HG02970 (cell line): ENCODE measurements at regions not wholly inside any gene's neighbourhood (a gene's known extent, or its start where the extent isn't known, plus 50 kb on each side); places are given as distances from the start of the nearest gene placed in this dataset.

Experiments
- ATAC-seq: cut with Tn5 transposase; IDR thresholded peaks from one replicate; pipeline ENCODE4 v1.9.1; 2021; ENCODE audit warnings: mild to moderate bottlenecking, moderate library complexity, moderate number of reproducible peaks; ENCODE audit not compliant: unreplicated experiment, low FRiP score

GRCh38 chr21:16070207-16070651, 340.4 kb downstream of the USP25 start:
- no peak for ATAC-seq

- ATAC-seq = no peak
Observed at GRCh38 chr21:16071092-16071491, 341.3 kb downstream of the USP25 start.

- ATAC-seq = no peak
Observed at GRCh38 chr21:16071761-16072160, 342.0 kb downstream of the USP25 start.

GRCh38 chr21:16072221-16072620, 342.4 kb downstream of the USP25 start:
- ATAC-seq = no peak

GRCh38 chr21:16072737-16073136, 343.0 kb downstream of the USP25 start:
- no peak for ATAC-seq

GRCh38 chr21:16073586-16073985, 343.8 kb downstream of the USP25 start:
- ATAC-seq = no peak

GRCh38 chr21:16074950-16075489, 345.2 kb downstream of the USP25 start:
- ATAC-seq = no peak

GRCh38 chr21:16075649-16076282, 346.0 kb downstream of the USP25 start:
- no peak for ATAC-seq

- no peak for ATAC-seq
Observed at GRCh38 chr21:16076465-16076864, 346.7 kb downstream of the USP25 start.

- no peak for ATAC-seq
Observed at GRCh38 chr21:16078382-16078781, 348.6 kb downstream of the USP25 start.

- ATAC-seq = no peak
Observed at GRCh38 chr21:16079830-16080229, 350.0 kb downstream of the USP25 start.

GRCh38 chr21:16081304-16081703, 351.5 kb downstream of the USP25 start:
- no peak for ATAC-seq

GRCh38 chr21:16082038-16082816, 352.4 kb downstream of the USP25 start:
- no peak for ATAC-seq

GRCh38 chr21:16084776-16085364, 355.1 kb downstream of the USP25 start:
- no peak for ATAC-seq

- ATAC-seq = no peak
Observed at GRCh38 chr21:16085421-16085820, 355.6 kb downstream of the USP25 start.

GRCh38 chr21:16086121-16086520, 356.3 kb downstream of the USP25 start:
- no peak for ATAC-seq

GRCh38 chr21:16086936-16087335, 357.2 kb downstream of the USP25 start:
- ATAC-seq = no peak

GRCh38 chr21:16087523-16087922, 357.7 kb downstream of the USP25 start:
- no peak for ATAC-seq

- ATAC-seq = no peak
Observed at GRCh38 chr21:16088056-16088455, 358.3 kb downstream of the USP25 start.

- no peak for ATAC-seq
Observed at GRCh38 chr21:16095005-16095404, 365.2 kb downstream of the USP25 start.

- no peak for ATAC-seq
Observed at GRCh38 chr21:16096988-16097387, 367.2 kb downstream of the USP25 start.
